ENCODE measurements at regions not wholly inside any gene's neighbourhood (a gene's known extent, or its start where the extent isn't known, plus 50 kb on each side); places are given as distances from the start of the nearest gene placed in this dataset.

GRCh38 chr19:28878862-28879566 lies 333.9 kb downstream of the UQCRFS1 start:
- no peaks in the 10 kb centered on the region for H3K9me3 ChIP-seq (ENCODE audit: control insufficient read depth, insufficient read depth, low read depth, low read length)
- TF ChIP-seq ZNF596 (tag by site-specific recombination; IDR thresholded peaks at IDR 0.05) (no peak), MYNN (tag by site-specific recombination; IDR thresholded peaks at IDR 0.05; ENCODE audit: borderline replicate concordance) (no peak), ZNF785 (tag by site-specific recombination; IDR thresholded peaks at IDR 0.05) (no peak), ZNF561 (tag by site-specific recombination; IDR thresholded peaks at IDR 0.05; ENCODE audit: borderline replicate concordance) (peak; percentile 44; the same call in 1 of the 2 replicates), GLIS1 (tag by site-specific recombination; IDR thresholded peaks at IDR 0.05) (peak; percentile 42; the same call in 1 of the 2 replicates), ZNF335 (tag by site-specific recombination; conservative IDR thresholded peaks at IDR 0.05) (peak; percentile 98), ZNF2 (tag by site-specific recombination; IDR thresholded peaks at IDR 0.05) (0 out of 2 replicates have a peak, but pooled peaks have one; percentile 67), ZNF114 (tag by site-specific recombination; IDR thresholded peaks at IDR 0.05) (no peak), ZSCAN30 (tag by site-specific recombination; IDR thresholded peaks at IDR 0.05) (peak; percentile 59), ZNF660 (tag by site-specific recombination; IDR thresholded peaks at IDR 0.05) (peak; percentile 77; the same call in 1 of the 2 replicates), CTCF (tag by site-specific recombination; IDR thresholded peaks at IDR 0.05) (peak; percentile 65; the same call in 1 of the 2 replicates), ZNF76 (tag by site-specific recombination; IDR thresholded peaks at IDR 0.05; ENCODE audit: borderline replicate concordance, low read depth) (no peak), KLF16 (tag by site-specific recombination; IDR thresholded peaks at IDR 0.05) (no peak), ZNF654 (tag by site-specific recombination; IDR thresholded peaks at IDR 0.05; ENCODE audit: low read depth) (peak; percentile 86), SCRT2 (tag by site-specific recombination; IDR thresholded peaks at IDR 0.05) (peak; percentile 40; the same call in 1 of the 2 replicates)
- H3K27ac ChIP-seq (ENCODE audit: extremely low read depth, low read depth, low read length): no peak overlapping the region
- no peaks in the 10 kb centered on the region for H3K36me3 ChIP-seq (ENCODE audit: control insufficient read depth in 2 of 2, insufficient read depth in 1 of 2, low read length in 2 of 2)
- ChIA-PET POLR2A (interaction anchor here (0.8 to 1.2 kb wide), 2 partner anchors 152 to 905 kb away, joined by 3 to 6 read pairs; no protein-coding TSS in a partner anchor), CTCF (interaction anchor here (0.5 to 13.5 kb wide), 98 partner anchors 8 to 1491 kb away, joined by 3 to 263 read pairs (median 4); no protein-coding TSS in a partner anchor)
- peaks cover 4% of the 10 kb centered on the region; the same call in 1 of the 2 replicates for H3K4me1 ChIP-seq (ENCODE audit: control insufficient read depth, insufficient read depth, low read length)
- H3K4me3 ChIP-seq (ENCODE audit: low read depth, low read length): no peak overlapping the region

GRCh38 chr19:28876609-28877123 lies 336.3 kb downstream of the UQCRFS1 start:
- H3K9me3 ChIP-seq (ENCODE audit: control insufficient read depth, insufficient read depth, low read depth, low read length): no peaks in the 10 kb centered on the region
- peaks cover 4% of the 10 kb centered on the region; the same call in 1 of the 2 replicates for H3K4me1 ChIP-seq (ENCODE audit: control insufficient read depth, insufficient read depth, low read length)
- TF ChIP-seq ZNF155 (tag by site-specific recombination; IDR thresholded peaks at IDR 0.05) (no peak), ZSCAN4 (tag by site-specific recombination; IDR thresholded peaks at IDR 0.05) (peak; percentile 97)
- CTCF ChIA-PET: interaction anchor here (0.6 to 13.5 kb wide), 7 partner anchors 12 to 954 kb away, joined by 3 to 263 read pairs (median 26); no protein-coding TSS in a partner anchor
- H3K27ac ChIP-seq (ENCODE audit: extremely low read depth, low read depth, low read length): no peak overlapping the region
- POLR2A ChIA-PET: no interaction called here
- H3K4me3 ChIP-seq (ENCODE audit: low read depth, low read length): no peak overlapping the region
- H3K36me3 ChIP-seq (ENCODE audit: control insufficient read depth in 2 of 2, insufficient read depth in 1 of 2, low read length in 2 of 2): no peaks in the 10 kb centered on the region

- H3K4me1 ChIP-seq (ENCODE audit: control insufficient read depth, insufficient read depth, low read length): no peaks in the 10 kb centered on the region
- H3K9me3 ChIP-seq (ENCODE audit: control insufficient read depth, insufficient read depth, low read depth, low read length): no peaks in the 10 kb centered on the region
- POLR2A ChIA-PET: no interaction called here
- CTCF ChIA-PET: interaction anchor here (0.6 to 13.5 kb wide), 7 partner anchors 18 to 821 kb away, joined by 3 to 263 read pairs (median 4); no protein-coding TSS in a partner anchor
- H3K36me3 ChIP-seq (ENCODE audit: control insufficient read depth in 2 of 2, insufficient read depth in 1 of 2, low read length in 2 of 2): no peaks in the 10 kb centered on the region
- H3K27ac ChIP-seq (ENCODE audit: extremely low read depth, low read depth, low read length): no peak overlapping the region
- TF ChIP-seq ZNF391 (tag by site-specific recombination; IDR thresholded peaks at IDR 0.05; ENCODE audit: borderline replicate concordance, low read depth): no peak
- H3K4me3 ChIP-seq (ENCODE audit: low read depth, low read length): no peak overlapping the region
Measured at GRCh38 chr19:28874742-28875141, 338.2 kb downstream of the UQCRFS1 start.
